ENCODE measurements at regions not wholly inside any gene's neighbourhood (a gene's known extent, or its start where the extent isn't known, plus 50 kb on each side); places are given as distances from the start of the nearest gene placed in this dataset.
"Not testable (repeated sequence)": the region's sequence is repeated elsewhere in the genome, so short reads cannot be mapped to it uniquely, and the experiment has no call there.

DNA sequence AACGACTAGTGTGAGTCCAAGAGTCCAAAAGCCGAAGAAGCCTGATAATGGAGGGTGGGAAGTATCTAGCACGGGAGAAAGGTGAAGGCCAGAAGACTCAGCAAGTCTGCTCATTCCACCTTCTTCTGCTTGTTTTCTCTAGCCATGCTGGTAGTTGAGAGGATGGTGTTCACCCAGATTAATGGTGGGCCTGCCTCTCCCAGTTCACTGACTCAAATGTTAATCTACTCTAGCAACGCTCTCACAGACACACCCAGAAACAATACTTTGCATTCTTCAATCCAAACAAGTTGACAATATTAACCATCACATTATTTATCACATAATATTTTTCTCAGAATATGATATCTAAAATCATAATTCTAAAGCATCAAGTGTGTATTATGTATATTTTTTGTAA, 1055.1 kb upstream of the PCDH10 start:
- DNase-seq (ENCODE audit: low spot score), result no peak

GRCh38 chr4:132097041-132097440, 1052.1 kb upstream of the PCDH10 start:
- no peak for DNase-seq (ENCODE audit: low spot score)

- peak; percentile 12 for DNase-seq (ENCODE audit: low spot score)
Observed at GRCh38 chr4:132101526-132101925, 1047.6 kb upstream of the PCDH10 start.

DNA sequence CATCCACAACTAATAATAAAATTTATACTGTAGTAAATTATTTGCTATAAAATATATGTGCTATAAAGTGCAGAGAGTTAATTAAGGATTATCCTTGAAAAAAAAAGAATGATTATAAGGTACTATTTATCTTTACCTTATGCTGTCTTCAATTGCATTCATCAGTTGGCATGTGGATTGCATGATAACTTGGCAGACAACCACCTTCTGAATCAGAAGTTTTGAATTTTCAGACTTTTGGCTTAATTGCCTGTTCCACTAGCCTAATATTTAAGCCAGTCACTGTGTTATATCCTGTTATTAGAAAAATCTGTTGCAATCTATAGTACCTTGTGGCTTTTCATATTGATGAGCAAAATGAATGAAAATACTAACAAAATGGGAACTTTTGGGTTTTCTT, 1040.3 kb upstream of the PCDH10 start:
- peak; percentile 11 for DNase-seq (ENCODE audit: low spot score)

DNA sequence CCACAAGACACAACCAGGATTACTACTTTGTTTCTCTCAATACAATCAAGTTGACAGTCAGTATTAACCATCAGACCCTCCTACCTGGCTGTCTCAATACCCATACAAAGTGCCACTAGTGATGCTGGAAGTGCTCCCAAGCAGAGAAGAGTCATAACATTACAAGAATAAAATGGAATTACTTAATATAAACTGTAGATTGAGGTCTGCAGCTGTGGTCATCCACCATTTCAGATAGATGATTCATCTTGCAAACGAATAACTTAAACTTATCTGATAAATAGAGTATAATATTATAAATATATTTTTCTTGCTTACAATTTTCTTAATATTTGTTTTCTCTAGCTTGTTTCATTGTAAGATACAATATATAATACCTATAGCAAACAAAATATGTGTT, 1034.2 kb upstream of the PCDH10 start:
- no peak for DNase-seq (ENCODE audit: low spot score)

DNA sequence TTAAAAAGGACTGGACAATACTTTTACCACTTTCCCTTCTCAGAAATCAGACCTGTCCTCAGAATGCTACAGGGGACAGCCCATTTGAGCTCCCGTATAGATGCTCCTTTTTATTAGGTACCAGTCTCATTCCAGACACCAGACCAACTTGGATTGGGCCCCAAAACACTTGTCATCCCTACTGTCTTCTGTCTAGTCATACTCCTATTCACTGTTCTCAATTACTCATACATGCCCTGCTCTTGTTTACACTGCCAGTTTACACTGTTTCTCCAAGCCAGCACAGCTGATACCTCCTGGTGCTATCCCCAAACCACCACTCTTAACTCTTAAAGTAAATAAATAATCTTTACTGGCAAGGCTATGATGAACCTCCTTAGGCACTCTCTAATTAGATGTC, 1026.4 kb upstream of the PCDH10 start:
- DNase-seq (ENCODE audit: low spot score), result not testable (repeated sequence)

- DNase-seq (ENCODE audit: low spot score), result no peak
Observed at GRCh38 chr4:132123870-132124623, 1025.0 kb upstream of the PCDH10 start.

DNA sequence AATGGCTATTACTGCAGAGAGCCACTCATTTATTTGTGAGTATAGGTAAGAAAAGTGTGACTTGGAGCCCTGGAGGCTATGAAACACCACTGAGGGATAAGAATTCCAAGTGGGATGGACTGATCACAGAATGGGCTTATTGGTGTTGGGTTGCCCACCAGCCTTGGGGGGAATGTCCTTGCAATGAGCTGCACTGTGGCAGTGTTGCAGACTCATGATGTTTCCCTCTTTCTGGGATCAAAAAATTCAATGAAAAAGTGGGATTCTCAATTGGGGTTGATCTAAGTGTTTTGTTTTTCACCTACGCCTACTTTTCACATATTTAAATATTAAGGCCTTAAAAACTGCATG, 1024.5 kb upstream of the PCDH10 start:
- DNase-seq (ENCODE audit: low spot score), result no peak

GRCh38 chr4:132125131-132125530, 1024.0 kb upstream of the PCDH10 start:
- DNase-seq (ENCODE audit: low spot score), result no peak

DNA sequence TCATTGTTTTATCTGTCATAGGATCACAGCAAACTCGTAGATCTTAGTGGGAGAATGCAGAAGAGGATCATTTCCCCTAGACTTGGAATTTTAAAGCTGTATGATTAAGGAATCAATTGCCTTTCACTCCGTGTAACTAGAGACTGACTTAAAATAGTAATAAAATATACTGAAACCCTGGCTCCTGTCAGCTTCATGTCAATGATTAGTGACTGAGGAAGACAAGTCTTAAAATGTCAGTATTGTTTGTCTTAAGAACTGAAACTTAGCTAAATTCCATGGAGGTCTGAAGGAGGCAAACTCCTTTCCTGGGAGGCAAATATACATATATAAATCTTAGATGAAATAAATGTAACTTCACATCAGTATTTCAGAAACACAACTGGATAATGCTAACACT, 1016.7 kb upstream of the PCDH10 start:
- DNase-seq (ENCODE audit: low spot score), result no peak

GRCh38 chr4:132169660-132170059, 979.4 kb upstream of the PCDH10 start:
- no peak for DNase-seq (ENCODE audit: low spot score)

DNA sequence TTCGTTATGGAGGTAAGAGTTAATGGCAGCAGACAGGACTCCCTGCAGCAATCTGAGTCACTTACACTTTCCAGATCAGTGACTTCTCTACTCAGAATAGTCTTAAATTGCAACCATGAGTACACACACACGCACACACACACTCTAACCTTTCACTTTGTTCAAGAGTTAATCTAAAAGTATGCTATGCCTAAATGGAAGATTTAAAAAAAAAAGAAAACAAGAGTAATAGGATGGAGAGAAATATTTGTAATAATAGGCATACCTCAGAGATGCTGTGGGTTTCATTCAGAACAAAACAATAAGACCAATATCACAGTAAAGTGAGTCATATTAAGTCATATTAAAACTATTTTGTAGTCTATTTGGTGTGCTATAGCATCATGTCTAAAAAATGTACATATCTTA, 969.1 kb upstream of the PCDH10 start:
- peak; percentile 17 for DNase-seq (ENCODE audit: low spot score)

DNA sequence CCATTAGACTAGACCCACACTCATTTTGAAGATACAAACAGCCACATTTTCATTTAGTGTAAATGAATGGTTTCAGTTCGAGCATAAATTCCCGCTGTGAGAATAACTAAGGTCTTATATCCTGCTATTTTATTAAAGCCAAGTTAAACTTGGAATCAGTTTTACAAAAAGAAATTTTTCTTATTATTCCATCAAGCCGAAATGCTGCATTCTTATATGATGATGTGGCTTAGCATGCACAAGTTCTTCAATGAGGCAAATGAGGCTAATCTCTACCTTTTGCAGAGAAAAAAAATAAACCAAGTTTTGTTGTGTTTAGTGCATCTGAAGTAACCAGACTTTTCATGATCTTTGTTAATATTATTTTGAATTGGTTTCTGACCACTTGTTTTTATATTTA, 953.9 kb upstream of the PCDH10 start:
- DNase-seq (ENCODE audit: low spot score), result no peak

DNA sequence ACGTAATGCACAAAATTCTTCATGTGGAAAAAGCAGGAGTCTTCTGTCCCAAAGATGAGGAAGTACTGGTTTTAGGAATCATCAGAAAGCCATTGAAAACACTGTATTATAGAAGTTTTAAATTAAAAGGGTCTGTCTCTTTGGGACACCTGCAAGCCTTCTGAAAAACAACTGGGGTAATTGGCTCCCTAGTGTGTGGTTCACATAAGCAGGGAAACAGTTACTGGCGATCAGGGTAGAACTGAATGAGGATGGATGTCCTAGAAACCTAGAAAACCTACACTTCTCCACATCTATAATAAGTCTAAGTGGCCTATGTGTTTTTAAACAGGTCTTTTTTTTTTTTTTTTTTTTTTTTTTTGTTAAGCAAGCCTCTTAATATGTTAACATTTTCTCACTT, 945.5 kb upstream of the PCDH10 start:
- DNase-seq (ENCODE audit: low spot score), result no peak

DNA sequence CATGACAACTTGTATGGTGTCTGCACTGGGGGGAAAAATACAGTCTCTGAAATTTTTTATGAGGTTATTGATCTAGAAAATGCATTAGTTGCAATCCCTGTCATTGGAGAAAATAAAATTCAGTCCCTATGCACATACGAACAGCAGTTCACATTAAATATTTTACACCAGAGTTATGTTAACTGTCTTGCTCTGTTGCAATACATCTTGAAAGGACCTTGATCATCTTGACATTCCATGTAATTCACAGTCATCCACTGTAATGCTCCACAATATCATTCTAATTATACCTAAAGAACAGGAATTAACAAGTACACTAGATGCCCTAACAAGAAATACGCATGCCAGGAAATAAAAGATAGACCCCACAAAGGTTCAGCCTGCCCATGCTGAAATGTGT, 934.6 kb upstream of the PCDH10 start:
- DNase-seq (ENCODE audit: low spot score), result no peak

- no peak for DNase-seq (ENCODE audit: low spot score)
Observed at GRCh38 chr4:132218406-132218805, 930.7 kb upstream of the PCDH10 start.

DNA sequence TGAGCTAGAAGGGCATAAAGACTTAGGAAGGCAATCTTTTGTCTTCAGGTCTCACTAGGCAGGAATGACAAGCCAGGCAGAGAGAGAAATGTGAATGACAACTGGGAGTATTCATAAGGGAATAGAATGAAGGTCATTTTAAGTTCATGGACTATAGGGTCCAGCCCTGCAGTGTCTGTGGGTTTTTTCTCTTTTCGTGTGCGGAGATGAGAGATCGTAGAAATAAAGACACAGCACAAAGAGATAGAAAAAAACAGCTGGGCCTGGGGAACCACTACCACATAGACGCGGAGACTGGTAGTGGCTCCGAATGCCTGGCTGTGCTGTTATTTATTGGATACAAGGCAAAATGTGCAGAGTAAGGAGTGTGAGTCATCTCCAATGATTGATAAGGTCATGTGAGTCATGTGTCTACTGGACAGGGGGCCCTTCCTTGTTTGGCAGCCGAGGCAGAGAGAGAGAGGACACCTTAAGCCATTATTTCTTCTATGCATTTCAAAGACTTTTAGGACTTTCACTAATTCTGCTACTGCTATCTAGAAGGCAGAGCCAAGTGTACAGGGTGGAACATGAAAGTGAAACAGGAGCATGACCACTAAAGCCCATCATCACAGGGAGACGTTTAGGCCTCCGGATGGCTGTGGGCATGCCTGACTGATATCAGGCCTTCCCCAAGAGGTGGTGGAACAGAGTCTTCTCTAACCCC, 921.8 kb upstream of the PCDH10 start:
- no peak for DNase-seq (ENCODE audit: low spot score)

- DNase-seq (ENCODE audit: low spot score), result not testable (repeated sequence)
Observed at GRCh38 chr4:132227857-132228165, 921.3 kb upstream of the PCDH10 start.

- DNase-seq (ENCODE audit: low spot score), result no peak
Observed at GRCh38 chr4:132228676-132229075, 920.4 kb upstream of the PCDH10 start.

- DNase-seq (ENCODE audit: low spot score), result no peak
Observed at GRCh38 chr4:132230025-132230424, 919.1 kb upstream of the PCDH10 start.

DNA sequence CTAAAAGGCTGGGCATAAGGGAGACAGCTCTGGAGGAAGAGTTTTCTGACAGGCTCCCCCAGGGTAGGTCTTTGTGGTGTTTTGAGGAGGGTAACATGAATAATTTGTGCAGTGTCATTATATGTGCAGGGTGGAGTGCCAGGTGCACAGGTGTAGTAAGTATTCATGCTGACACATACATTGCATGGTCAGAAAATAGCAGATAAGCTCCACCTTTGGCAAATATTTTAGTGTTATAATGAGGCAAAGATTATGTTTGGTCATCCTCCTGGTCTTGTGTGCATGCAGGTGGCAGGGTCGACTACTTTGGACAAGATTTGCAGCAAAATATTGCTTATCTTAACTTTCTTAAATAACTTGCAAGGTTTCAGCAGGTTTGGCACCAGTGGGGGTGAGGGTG, 910.4 kb upstream of the PCDH10 start:
- DNase-seq (ENCODE audit: low spot score), result no peak

DNA sequence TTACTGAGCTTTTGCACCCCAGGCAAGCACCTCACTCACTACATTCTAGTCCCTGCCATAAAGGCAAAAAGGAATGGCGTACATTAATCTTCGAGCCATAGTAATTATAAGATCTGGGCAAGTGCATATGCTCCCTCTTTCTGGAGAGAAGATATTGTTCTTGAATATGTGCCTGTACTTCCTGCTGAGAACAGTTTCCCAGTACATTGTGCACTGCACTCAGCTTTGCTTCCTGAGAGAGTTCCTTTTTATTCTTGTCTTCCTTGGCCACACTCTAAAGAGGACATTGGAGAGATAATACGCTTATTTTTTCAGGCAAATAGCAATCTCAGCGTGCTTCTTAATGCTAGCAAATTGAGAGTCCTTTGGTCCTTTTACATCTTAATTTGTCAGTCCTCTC, 909.0 kb upstream of the PCDH10 start:
- no peak for DNase-seq (ENCODE audit: low spot score)

DNA sequence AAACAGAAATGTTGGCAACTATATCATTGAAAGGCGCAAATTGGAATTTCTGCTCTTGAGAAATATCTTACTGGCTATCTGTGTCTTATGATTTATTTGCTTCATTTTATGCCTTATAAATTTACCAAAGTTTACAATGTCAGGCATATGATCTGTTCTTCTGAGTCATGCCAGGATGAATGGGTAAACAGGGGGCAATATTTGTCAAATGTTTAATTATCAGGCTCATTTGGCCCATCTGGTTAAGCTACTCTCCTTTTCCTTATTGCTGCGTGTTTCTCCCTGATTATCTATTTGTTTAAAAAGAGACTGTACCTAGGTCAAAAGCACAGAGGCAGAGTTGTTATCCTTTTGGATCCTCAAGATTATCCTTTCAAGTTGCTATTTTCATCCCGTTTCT, 903.8 kb upstream of the PCDH10 start:
- no peak for DNase-seq (ENCODE audit: low spot score)

DNA sequence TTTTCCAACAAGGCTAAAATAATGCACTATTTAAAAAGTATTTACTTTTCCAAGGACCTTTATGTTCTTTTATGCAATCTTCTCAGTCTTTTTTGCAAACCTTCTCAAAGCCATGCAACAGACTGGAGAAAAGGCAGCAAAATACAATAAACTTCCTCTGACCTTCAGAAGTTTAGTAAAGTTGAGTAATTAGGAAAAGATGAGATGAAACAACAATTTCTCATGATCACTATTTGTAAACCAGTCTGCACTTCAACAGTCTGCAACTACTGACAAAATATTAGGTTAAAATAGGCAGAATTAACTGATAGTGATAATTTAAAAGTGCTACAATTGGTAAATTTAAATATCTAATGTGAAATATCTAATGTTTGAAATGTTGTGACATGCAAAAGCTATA, 884.9 kb upstream of the PCDH10 start:
- DNase-seq (ENCODE audit: low spot score), result no peak
